Ishikawa (cell line): ENCODE measurements at regions not wholly inside any gene's neighbourhood (a gene's known extent, or its start where the extent isn't known, plus 50 kb on each side); places are given as distances from the start of the nearest gene placed in this dataset.

ENCODE experiments used
- TF ChIP-seq, protein P1 (sequence below): IDR thresholded peaks from 2 replicates; pipeline ENCODE4 v1.6.1; 2012
- TF ChIP-seq, protein P2 (sequence below): IDR thresholded peaks from 2 replicates; pipeline ENCODE4 v1.6.1; 2012; ENCODE audit warnings: low read depth, mild to moderate bottlenecking

DNA sequence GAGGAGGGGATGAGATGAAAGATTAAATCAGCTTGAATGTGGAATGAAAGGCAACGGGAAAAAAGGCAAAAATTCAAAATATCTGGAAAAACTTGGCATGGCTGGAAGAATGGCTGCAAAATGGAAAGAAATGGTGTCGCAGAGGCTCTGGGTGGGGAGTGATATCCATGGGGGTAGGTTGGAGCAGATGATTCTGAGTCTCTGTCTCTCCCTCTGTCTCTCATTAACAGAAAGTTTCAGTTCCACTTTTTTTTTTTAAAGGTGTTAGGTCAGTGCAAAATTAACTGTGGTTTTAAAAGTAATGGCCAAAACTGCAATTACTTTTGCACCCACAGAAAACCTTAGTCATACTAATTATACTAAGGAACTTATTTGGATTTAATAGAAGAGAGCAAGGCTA, 931.1 kb upstream of the USP9Y start:
- TF ChIP-seq, protein P1, sequence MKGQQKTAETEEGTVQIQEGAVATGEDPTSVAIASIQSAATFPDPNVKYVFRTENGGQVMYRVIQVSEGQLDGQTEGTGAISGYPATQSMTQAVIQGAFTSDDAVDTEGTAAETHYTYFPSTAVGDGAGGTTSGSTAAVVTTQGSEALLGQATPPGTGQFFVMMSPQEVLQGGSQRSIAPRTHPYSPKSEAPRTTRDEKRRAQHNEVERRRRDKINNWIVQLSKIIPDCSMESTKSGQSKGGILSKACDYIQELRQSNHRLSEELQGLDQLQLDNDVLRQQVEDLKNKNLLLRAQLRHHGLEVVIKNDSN, result no peak

- TF ChIP-seq, protein P2, sequence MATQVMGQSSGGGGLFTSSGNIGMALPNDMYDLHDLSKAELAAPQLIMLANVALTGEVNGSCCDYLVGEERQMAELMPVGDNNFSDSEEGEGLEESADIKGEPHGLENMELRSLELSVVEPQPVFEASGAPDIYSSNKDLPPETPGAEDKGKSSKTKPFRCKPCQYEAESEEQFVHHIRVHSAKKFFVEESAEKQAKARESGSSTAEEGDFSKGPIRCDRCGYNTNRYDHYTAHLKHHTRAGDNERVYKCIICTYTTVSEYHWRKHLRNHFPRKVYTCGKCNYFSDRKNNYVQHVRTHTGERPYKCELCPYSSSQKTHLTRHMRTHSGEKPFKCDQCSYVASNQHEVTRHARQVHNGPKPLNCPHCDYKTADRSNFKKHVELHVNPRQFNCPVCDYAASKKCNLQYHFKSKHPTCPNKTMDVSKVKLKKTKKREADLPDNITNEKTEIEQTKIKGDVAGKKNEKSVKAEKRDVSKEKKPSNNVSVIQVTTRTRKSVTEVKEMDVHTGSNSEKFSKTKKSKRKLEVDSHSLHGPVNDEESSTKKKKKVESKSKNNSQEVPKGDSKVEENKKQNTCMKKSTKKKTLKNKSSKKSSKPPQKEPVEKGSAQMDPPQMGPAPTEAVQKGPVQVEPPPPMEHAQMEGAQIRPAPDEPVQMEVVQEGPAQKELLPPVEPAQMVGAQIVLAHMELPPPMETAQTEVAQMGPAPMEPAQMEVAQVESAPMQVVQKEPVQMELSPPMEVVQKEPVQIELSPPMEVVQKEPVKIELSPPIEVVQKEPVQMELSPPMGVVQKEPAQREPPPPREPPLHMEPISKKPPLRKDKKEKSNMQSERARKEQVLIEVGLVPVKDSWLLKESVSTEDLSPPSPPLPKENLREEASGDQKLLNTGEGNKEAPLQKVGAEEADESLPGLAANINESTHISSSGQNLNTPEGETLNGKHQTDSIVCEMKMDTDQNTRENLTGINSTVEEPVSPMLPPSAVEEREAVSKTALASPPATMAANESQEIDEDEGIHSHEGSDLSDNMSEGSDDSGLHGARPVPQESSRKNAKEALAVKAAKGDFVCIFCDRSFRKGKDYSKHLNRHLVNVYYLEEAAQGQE, result 0 out of 2 replicates have a peak, but pooled peaks have one; percentile 10
Observed at GRCh38 chrY:11789057-11789456, 912.0 kb upstream of the USP9Y start.
